Osteoblast (primary cell): ENCODE measurements at regions not wholly inside any gene's neighbourhood (a gene's known extent, or its start where the extent isn't known, plus 50 kb on each side); places are given as distances from the start of the nearest gene placed in this dataset.
A peak's percentile ranks its signal among the peaks of the same experiment; 100 is the strongest.

Experiments used
- DNase-seq: peaks from one replicate; pipeline ENCODE4 v3.0.0; 2011; ENCODE audit warnings: low spot score, mixed read lengths; ENCODE audit not compliant: insufficient read length; ENCODE audit errors: missing footprints
- H2AFZ ChIP-seq: 2 replicates; pipeline ENCODE4 v1.6.0; 2011; ENCODE audit warnings: mild to moderate bottlenecking, low read length
- H3K27ac ChIP-seq: 2 replicates; pipeline ENCODE4 v1.5.1; 2011; ENCODE audit warnings: mild to moderate bottlenecking, low read depth, low read length, moderate library complexity
- H3K27me3 ChIP-seq: 2 replicates; pipeline ENCODE4 v1.6.0; 2012; ENCODE audit warnings: mild to moderate bottlenecking, control low read depth, inconsistent platforms, low read length, moderate library complexity; ENCODE audit not compliant: insufficient read depth
- H3K36me3 ChIP-seq: 2 replicates; pipeline ENCODE4 v1.5.1; 2011; ENCODE audit warnings: mild to moderate bottlenecking, low read length, control low read depth, moderate library complexity; ENCODE audit not compliant: insufficient read depth
- H3K4me1 ChIP-seq: 2 replicates; pipeline ENCODE4 v1.5.1; 2011; ENCODE audit warnings: mild to moderate bottlenecking, low read length, control low read depth, moderate library complexity; ENCODE audit not compliant: insufficient read depth
- H3K4me2 ChIP-seq: 2 replicates; pipeline ENCODE4 v1.6.0; 2011; ENCODE audit warnings: mild to moderate bottlenecking, low read length; ENCODE audit not compliant: insufficient read depth
- H3K4me3 ChIP-seq: fragments of 200-600 bp; sonication (generic); 3 replicates; pipeline ENCODE4 v1.5.1; 2012; ENCODE audit warnings: mild to moderate bottlenecking, low read length, inconsistent platforms; ENCODE audit not compliant: insufficient read depth
- H3K79me2 ChIP-seq: 2 replicates; pipeline ENCODE4 v1.6.0; 2012; ENCODE audit warnings: mild to moderate bottlenecking, low read length, control low read depth, inconsistent platforms; ENCODE audit not compliant: insufficient read depth
- H3K9me3 ChIP-seq: 2 replicates; pipeline ENCODE4 v1.5.1; 2011; ENCODE audit warnings: low read depth, low read length, control low read depth
- H4K20me1 ChIP-seq: 2 replicates; pipeline ENCODE4 v1.6.0; 2012; ENCODE audit warnings: mild to moderate bottlenecking, low read length, control low read depth; ENCODE audit not compliant: insufficient read depth
- CTCF ChIP-seq: IDR thresholded peaks from 2 replicates; pipeline ENCODE4 v1.5.1; 2011; ENCODE audit warnings: mild to moderate bottlenecking, low read depth, low read length, moderate library complexity; ENCODE audit errors: extremely low read depth

GRCh38 chr15:70258369-70259027 lies 160.8 kb upstream of the TLE3 start:
- Histone ChIP-seq H2AFZ (peak overlapping the region; percentile 75), H3K4me1 (peaks cover 15% of the 10 kb centered on the region), H3K27me3 (peaks cover 12% of the 10 kb centered on the region), H3K4me3 (peak overlapping the region; percentile 40), H3K4me2 (peak overlapping the region; percentile 48), H4K20me1 (no peaks in the 10 kb centered on the region), H3K36me3 (no peaks in the 10 kb centered on the region), H3K79me2 (no peaks in the 10 kb centered on the region), H3K9me3 (no peaks in the 10 kb centered on the region), H3K27ac (peak overlapping the region; percentile 18)
- no peak for TF ChIP-seq CTCF
- DNase-seq, result peak; percentile 84

- peak; percentile 38 for DNase-seq
- Histone ChIP-seq H3K4me3 (no peak overlapping the region), H3K79me2 (no peaks in the 10 kb centered on the region), H3K9me3 (no peaks in the 10 kb centered on the region), H3K4me2 (no peak overlapping the region), H4K20me1 (no peaks in the 10 kb centered on the region), H3K4me1 (peaks cover 15% of the 10 kb centered on the region), H3K27ac (no peak overlapping the region), H2AFZ (no peak overlapping the region), H3K36me3 (no peaks in the 10 kb centered on the region), H3K27me3 (peaks cover 12% of the 10 kb centered on the region)
- TF ChIP-seq CTCF, result no peak
Observed at GRCh38 chr15:70257573-70258248, 160.0 kb upstream of the TLE3 start.

- H3K36me3 ChIP-seq, result no peaks in the 10 kb centered on the region
- H3K27me3 ChIP-seq, result peaks cover 12% of the 10 kb centered on the region
- no peak overlapping the region for H3K4me2 ChIP-seq
- no peak overlapping the region for H2AFZ ChIP-seq
- H4K20me1 ChIP-seq, result no peaks in the 10 kb centered on the region
- no peak overlapping the region for H3K4me3 ChIP-seq
- TF ChIP-seq CTCF, result no peak
- no peak for DNase-seq
- peaks cover 15% of the 10 kb centered on the region for H3K4me1 ChIP-seq
- H3K9me3 ChIP-seq, result no peaks in the 10 kb centered on the region
- H3K27ac ChIP-seq, result no peak overlapping the region
- H3K79me2 ChIP-seq, result no peaks in the 10 kb centered on the region
Observed at GRCh38 chr15:70257047-70257446, 159.3 kb upstream of the TLE3 start.

GRCh38 chr15:70254311-70254869 lies 156.7 kb upstream of the TLE3 start:
- Histone ChIP-seq H3K36me3 (no peaks in the 10 kb centered on the region), H3K9me3 (no peaks in the 10 kb centered on the region), H3K4me2 (no peak overlapping the region), H3K79me2 (no peaks in the 10 kb centered on the region), H4K20me1 (no peaks in the 10 kb centered on the region), H3K27ac (no peak overlapping the region), H3K4me3 (no peak overlapping the region), H3K4me1 (peaks cover 13% of the 10 kb centered on the region), H2AFZ (no peak overlapping the region), H3K27me3 (peaks cover 12% of the 10 kb centered on the region)
- no peak for TF ChIP-seq CTCF
- DNase-seq, result peak; percentile 17
